ENCODE measurements at regions not wholly inside any gene's neighbourhood (a gene's known extent, or its start where the extent isn't known, plus 50 kb on each side); places are given as distances from the start of the nearest gene placed in this dataset.

GRCh38 chr6:159106627-159107241 is 61.9 kb upstream of the TAGAP start (continued):
- 0 out of 2 replicates have a peak, but pooled peaks have one; percentile 12 for TF ChIP-seq LCOR (CRISPR knock-in tag; IDR thresholded peaks at IDR 0.05)
- no peak for TF ChIP-seq PML (IDR thresholded peaks at IDR 0.05; ENCODE audit: low read length)
- no peak for TF ChIP-seq ZNF609 (CRISPR knock-in tag; IDR thresholded peaks at IDR 0.05; ENCODE audit: borderline replicate concordance)
- no peak for TF ChIP-seq HDAC6 (IDR thresholded peaks at IDR 0.05; ENCODE audit: low read depth, low read length)
- no peak for TF ChIP-seq TEAD2 (tag; IDR thresholded peaks at IDR 0.05)
- no peak for TF ChIP-seq CAMTA2 (CRISPR knock-in tag; conservative IDR thresholded peaks at IDR 0.05)
- no peak for TF ChIP-seq SMARCA4 (IDR thresholded peaks at IDR 0.05)
- TF ChIP-seq CBFA2T3 (IDR thresholded peaks at IDR 0.05), result peak; percentile 33
- no peak for TF ChIP-seq ZNF124 (CRISPR knock-in tag; IDR thresholded peaks at IDR 0.05)
- no peak for TF ChIP-seq NCOA4 (IDR thresholded peaks at IDR 0.05; ENCODE audit: partially characterized antibody)
- no peak for TF ChIP-seq ILK (tag; IDR thresholded peaks at IDR 0.05; ENCODE audit: borderline replicate concordance, low read depth)
- TF ChIP-seq HEY1 (CRISPR knock-in tag; IDR thresholded peaks at IDR 0.05; ENCODE audit: borderline replicate concordance), result no peak
- no peak for TF ChIP-seq TAF1 (IDR thresholded peaks at IDR 0.05; ENCODE audit: control insufficient read depth, extremely low read depth, insufficient read depth, low read length, severe bottlenecking)
- TF ChIP-seq ZNF57 (CRISPR knock-in tag; IDR thresholded peaks at IDR 0.05), result no peak
- TF ChIP-seq CHD1 (IDR thresholded peaks at IDR 0.05; ENCODE audit: low read length), result no peak
- TF ChIP-seq EWSR1 (IDR thresholded peaks at IDR 0.05; ENCODE audit: borderline replicate concordance, low read depth, partially characterized antibody), result no peak
- TF ChIP-seq ZNF584 (CRISPR knock-in tag; IDR thresholded peaks at IDR 0.05; ENCODE audit: low read depth), result no peak
- no peak for TF ChIP-seq ZNF311 (CRISPR knock-in tag; IDR thresholded peaks at IDR 0.05)
- no peak for TF ChIP-seq ZNF511 (CRISPR knock-in tag; IDR thresholded peaks at IDR 0.05)
- no peak for TF ChIP-seq THAP12 (CRISPR knock-in tag; IDR thresholded peaks at IDR 0.05)
- no peak for TF ChIP-seq SPI1 (IDR thresholded peaks at IDR 0.05; ENCODE audit: borderline replicate concordance, low read depth, low read length)
- no peak for TF ChIP-seq MCM7 (IDR thresholded peaks at IDR 0.05)
- TF ChIP-seq GABPA (tag; conservative IDR thresholded peaks at IDR 0.05; ENCODE audit: low read depth), result peak; percentile 88
